ENCODE measurements at regions not wholly inside any gene's neighbourhood (a gene's known extent, or its start where the extent isn't known, plus 50 kb on each side); places are given as distances from the start of the nearest gene placed in this dataset.

DNA sequence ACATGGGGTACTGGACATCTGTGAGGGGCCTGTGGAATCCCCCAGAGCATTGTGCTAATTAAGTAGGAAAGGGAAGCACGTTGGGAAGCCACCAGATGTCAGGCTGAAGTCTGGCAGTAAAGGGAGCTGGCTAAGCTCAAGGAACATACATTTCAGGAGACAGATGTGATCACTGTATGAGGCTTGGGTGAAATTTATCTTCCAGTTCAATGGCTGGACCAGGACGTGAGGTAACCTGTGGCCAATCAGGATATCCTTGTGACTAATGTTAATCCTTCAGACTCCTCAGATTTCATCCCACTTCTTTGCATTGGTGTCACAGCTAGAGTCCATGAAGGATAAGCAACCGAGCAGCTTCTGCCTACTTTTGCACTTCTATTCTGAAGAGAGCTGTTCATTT is 110.2 kb upstream of the APP start:
- no peak for TF ChIP-seq TAF1 (IDR thresholded peaks at IDR 0.05; ENCODE audit: borderline replicate concordance, low read depth, low read length)
- TF ChIP-seq, protein P1, sequence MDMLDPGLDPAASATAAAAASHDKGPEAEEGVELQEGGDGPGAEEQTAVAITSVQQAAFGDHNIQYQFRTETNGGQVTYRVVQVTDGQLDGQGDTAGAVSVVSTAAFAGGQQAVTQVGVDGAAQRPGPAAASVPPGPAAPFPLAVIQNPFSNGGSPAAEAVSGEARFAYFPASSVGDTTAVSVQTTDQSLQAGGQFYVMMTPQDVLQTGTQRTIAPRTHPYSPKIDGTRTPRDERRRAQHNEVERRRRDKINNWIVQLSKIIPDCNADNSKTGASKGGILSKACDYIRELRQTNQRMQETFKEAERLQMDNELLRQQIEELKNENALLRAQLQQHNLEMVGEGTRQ (IDR thresholded peaks at IDR 0.05; ENCODE audit: borderline replicate concordance, low read depth, low read length) = no peak
- peak; percentile 33; the same call in 1 of the 2 replicates for TF ChIP-seq TCF12 (IDR thresholded peaks at IDR 0.05)
- TF ChIP-seq, protein P2, sequence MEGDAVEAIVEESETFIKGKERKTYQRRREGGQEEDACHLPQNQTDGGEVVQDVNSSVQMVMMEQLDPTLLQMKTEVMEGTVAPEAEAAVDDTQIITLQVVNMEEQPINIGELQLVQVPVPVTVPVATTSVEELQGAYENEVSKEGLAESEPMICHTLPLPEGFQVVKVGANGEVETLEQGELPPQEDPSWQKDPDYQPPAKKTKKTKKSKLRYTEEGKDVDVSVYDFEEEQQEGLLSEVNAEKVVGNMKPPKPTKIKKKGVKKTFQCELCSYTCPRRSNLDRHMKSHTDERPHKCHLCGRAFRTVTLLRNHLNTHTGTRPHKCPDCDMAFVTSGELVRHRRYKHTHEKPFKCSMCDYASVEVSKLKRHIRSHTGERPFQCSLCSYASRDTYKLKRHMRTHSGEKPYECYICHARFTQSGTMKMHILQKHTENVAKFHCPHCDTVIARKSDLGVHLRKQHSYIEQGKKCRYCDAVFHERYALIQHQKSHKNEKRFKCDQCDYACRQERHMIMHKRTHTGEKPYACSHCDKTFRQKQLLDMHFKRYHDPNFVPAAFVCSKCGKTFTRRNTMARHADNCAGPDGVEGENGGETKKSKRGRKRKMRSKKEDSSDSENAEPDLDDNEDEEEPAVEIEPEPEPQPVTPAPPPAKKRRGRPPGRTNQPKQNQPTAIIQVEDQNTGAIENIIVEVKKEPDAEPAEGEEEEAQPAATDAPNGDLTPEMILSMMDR (IDR thresholded peaks at IDR 0.05) = no peak
- TF ChIP-seq POLR2AphosphoS5 (IDR thresholded peaks at IDR 0.05; ENCODE audit: low read depth, low read length) = 0 out of 2 replicates have a peak, but pooled peaks have one; percentile 23
